Fibroblast of skin of right biceps (primary cell): ENCODE measurements at regions not wholly inside any gene's neighbourhood (a gene's known extent, or its start where the extent isn't known, plus 50 kb on each side); places are given as distances from the start of the nearest gene placed in this dataset.

Source experiments
- DNase-seq: peaks from one replicate; pipeline ENCODE4 v3.0.0-alpha.2; 2013

DNA sequence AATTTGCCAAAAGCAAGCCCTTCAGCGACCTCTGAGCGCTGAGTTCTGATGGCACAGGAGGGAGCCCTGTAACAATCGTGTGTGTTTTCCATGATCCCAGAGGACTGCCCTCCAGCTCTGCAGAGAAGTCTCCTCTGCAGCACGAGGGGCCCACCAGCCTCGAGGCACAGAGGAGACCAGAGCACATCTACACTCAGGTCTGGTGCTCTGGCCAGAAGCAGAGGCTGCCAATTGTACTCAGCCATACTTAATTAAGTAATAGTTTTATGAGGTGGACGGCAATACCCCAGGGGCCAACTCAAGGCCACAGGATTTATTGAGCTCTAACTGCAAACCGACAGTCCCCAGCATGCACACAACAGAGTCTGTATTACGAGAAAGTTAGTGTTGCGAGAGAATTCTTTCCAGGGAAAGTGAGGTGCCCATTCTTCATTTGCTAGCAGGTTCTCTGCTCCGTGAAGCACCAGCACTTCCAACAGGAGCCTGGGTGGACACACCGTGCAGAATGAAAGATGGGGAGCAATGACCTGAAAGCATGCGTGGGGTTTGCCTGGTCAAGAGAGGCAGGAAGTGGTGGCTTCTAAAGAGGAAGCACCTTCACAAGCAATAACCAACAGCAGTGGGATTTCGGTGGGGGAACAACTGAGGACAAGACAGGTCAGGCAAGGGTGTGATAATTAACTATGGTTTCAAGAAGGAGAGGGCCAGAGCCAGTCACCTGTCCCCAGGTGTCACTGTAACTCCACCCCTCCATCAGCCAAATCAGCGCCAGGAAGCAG lies 92.8 kb upstream of the FOXC1 start:
- DNase-seq = no peak

DNA sequence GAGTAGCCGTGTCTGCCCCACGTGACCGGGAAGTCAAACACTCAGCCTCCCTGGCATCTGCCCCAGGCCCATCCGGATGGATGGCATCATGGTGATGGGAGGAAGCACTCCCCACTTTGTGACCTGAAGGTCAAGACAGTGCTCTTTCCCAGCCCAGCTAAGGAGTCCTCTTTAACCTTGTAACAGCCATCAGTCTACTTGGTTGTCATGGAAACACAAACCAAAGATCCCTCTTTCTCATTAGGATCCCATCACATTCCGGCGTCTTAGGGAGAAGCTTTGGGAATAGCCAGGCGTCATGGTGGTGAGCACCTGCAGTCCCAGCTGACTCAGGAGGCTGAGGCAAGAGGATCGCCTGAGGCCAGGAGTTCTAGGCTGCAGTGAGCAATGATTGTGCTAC lies 90.9 kb upstream of the FOXC1 start:
- DNase-seq = no peak

GRCh38 chr6:1519597-1519996 lies 90.1 kb upstream of the FOXC1 start:
- no peak for DNase-seq

DNA sequence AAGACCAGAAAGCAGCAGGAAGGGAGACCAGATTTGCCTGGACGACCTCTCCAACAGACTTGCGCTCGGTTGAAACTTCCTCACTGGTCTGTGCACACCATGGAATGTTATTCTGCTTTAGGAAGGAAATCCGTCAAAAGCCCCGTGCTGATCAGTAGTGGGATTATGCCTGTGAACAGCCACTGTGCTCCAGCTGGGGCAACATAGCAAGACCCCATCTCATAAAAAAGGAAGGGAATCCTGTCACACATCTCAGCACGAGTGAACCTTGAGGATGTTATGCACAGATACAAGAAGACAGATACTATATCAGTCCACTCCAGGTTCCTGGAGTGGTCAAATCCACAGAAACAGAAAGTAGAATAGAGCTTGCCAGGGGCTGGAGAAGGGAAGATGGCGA lies 86.9 kb upstream of the FOXC1 start:
- no peak for DNase-seq

GRCh38 chr6:1524040-1524480 lies 85.7 kb upstream of the FOXC1 start:
- peak; percentile 73 for DNase-seq

DNA sequence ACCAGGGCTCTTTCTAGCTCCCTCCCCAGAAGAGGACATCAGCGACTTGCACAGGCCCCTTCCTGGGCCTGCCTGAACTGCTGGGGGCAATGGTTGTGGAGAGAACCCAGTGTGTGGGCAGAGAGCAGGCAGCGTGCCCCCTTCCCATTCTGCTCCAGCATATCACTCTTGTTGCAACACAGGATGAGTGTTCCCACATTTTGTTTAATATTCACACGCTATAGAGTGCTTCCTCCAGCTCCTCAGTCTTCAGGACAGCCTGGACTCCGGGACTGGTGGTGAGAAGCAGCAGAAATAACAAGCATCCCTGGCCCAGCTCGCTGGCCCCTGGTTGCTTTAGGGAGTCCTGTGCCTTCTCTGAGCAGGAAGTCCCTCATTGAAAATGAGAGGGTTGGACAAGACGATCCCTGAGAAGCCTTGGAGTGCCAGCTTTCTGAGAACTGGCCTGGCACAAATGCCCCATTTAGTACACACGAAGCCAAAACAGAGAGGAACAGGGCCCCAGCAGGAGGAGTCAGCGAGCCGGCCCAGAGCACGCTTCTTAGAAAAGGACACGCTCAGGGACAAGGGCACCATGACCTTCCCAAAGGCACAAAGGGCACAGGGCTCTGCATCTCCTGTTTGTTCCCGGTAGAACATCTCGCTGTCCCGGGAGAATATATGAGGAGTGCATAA lies 84.2 kb upstream of the FOXC1 start:
- no peak for DNase-seq

- DNase-seq = no peak
These were observed 83.2 kb upstream of the FOXC1 start for GRCh38 chr6:1526398-1527072.

GRCh38 chr6:1527073-1527457 lies 82.7 kb upstream of the FOXC1 start:
- DNase-seq = peak; percentile 59

- peak; percentile 23 for DNase-seq
These were observed 74.4 kb upstream of the FOXC1 start for GRCh38 chr6:1535295-1535694.

DNA sequence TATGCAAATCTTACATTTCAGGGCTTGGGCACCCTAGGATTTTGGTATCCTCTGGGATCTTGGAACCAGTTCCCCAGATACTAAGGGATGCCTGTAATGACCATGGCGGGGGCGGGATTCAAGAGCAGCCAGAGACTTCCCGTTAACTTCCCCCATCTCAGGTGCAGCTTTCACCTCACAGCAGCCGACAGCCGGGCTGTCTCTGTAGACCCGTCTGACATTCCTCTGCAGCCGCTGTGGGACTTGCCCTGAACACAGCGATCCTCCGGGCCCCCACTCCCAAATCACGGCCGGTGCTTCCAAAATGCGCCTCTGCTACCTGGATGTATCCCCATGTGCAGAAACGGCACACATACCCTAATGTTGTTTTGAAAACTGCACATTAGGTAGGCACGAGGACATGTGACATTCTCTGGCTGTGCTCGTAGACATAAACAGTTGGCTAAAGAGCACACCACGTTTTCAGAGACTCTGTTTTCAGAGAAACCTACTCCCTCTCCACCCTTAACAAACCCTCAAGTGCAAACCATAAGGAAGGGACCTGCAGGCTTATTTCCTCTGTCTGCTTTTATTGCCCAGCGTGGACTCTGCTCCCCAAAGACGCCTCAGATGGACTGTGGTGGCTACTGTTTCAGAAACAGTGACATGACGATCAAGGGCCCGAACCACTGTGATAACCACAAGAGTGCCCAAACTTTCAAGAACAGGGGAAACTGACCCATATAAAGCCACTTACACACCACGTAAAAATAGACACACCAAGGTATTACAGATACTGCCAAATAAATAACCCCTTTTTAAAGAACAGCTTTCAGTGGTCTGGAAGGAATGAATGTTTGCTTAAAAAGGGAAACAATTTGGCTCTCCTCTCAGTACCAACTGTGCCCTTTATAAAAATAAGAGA lies 72.9 kb upstream of the FOXC1 start:
- DNase-seq = no peak

- no peak for DNase-seq
These were observed 71.3 kb upstream of the FOXC1 start for GRCh38 chr6:1538369-1538768.

- no peak for DNase-seq
These were observed 70.8 kb upstream of the FOXC1 start for GRCh38 chr6:1538810-1539478.

DNA sequence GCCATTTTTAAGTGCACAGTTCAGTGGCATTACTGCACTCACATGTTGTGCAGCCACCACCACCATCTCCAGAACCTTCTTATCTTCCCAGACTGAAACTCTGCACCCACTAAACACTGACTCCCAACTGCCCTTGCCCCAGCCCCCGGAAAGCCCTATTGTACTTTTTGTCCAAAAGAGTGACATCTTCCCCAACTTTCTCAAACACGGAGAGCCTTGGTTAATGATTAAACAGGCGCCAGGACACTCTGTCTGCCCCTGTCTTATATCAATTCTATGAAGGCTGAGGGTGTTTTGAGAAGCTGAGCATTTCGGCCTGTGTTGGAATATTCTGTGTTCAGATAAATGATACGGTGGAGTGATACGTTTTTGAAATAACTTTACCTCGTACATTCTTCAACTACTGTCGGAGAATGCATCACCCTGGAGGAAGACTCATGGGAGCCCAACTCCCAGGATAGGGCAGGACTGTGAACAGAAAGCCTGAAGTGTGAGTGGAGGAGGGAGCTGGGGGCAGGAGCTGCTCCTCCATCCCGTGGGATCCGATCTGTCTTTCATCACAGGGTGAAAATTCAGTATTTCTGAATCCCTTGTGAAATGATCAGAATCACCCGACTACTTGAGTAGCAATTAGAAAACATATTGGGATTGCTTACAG lies 68.7 kb upstream of the FOXC1 start:
- DNase-seq = no peak

DNA sequence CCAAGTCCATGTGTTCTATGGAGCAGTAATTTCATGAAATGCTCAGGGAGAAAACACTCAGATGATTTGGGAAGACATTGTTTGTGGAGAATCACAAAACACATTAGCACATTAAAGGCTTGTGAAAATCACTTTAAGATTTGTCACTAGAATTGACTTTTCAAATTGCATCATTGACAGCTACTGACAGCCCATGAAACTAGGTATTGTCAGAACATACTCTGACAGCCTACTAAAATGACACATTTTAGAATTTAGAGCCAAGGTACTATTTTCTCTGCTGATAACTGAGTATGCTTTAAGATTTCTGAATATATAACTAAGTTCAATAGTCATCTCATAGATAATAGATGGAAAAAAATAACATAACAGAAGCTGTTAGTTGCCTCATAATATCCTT lies 67.4 kb upstream of the FOXC1 start:
- no peak for DNase-seq

DNA sequence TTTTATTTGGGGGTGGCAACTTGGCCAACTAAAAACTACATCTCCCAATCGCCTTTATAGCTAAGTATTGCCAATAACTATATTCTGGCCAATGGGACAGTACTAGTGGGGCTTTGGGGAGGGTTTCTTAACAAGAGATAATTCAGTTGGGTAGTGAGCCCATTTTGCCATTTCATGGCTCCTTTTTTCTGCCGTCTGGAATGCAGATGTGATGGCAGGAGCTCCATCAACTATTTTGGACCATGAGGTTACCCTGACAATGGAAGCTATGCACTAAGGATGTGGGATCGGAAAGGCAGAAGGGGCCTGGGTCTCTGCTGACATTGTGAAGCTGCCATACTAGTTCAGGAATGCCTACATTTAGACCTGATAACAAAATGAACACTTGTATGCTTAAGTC lies 67.0 kb upstream of the FOXC1 start:
- no peak for DNase-seq

DNA sequence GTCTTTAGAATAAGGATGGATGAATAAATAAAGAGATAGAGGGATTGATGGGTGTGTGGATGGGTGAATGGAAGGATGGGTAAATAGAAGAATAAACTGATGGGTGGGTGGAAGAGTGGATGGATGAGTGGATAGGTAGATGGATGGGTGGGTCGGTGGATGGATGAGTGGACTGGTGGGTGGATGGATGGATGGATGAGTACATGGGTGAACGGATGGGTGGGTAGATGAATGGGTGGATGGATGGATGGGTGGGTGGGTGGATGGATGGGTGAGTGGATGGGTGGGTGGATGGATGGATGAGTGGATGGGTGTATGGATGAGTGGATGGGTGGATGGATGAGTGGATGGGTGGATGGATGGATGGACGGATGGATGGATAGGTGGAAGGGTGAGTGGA lies 65.7 kb upstream of the FOXC1 start:
- DNase-seq = no peak

DNA sequence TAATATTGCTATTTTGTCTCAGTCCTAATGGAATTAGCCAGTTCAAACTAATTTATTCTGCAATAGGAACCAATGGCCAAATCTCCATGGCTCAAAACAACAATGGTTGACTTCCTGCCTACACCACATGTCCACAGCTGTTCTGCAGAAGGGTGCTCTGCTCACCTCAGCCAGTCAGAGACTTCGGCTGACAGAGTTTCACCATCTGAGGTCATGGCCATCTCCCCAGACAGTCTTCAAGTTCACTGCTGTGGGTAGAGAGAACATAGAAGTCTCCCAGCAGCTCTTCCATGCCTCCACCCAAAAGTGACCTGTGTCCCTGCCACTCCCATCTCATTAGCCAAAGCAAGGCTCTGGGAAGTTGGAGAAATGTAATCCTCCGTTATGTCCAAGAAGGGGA lies 65.1 kb upstream of the FOXC1 start:
- no peak for DNase-seq

- no peak for DNase-seq
These were observed 64.1 kb upstream of the FOXC1 start for GRCh38 chr6:1545654-1546053.

- no peak for DNase-seq
These were observed 61.9 kb upstream of the FOXC1 start for GRCh38 chr6:1547785-1548184.

GRCh38 chr6:1551249-1551648 lies 58.5 kb upstream of the FOXC1 start:
- no peak for DNase-seq

DNA sequence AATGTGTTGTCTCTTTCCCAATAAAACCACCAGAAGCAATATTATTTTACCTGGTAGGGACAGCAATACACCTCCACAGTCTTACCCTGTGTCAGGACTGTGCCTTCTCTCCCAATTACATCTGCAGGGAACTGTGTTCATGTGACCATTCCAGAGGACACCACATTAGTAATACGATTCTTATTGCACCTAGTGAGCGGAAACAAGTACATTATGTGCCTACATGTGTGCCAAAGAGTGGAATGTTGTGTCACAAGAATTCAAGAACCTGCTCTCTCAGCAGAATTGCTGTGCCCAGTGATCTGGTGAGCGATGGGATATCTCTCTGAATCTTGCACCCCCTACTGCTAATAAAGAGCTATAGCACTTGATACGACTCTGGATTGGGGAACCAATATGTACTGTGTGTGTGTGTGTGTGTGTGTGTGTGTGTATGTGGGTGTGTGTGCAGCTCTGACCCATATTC lies 57.4 kb upstream of the FOXC1 start:
- DNase-seq = peak; percentile 21
